Stimulated activated CD8-positive, alpha-beta memory T cell treated with anti-CD3 and anti-CD28 coated beads, Interleukin-4, amount 100 ng/mL, for 24 hours (primary cell): ENCODE measurements at regions not wholly inside any gene's neighbourhood (a gene's known extent, or its start where the extent isn't known, plus 50 kb on each side); places are given as distances from the start of the nearest gene placed in this dataset.

Experiments used
- DNase-seq: peaks from one replicate; pipeline ENCODE4 v3.0.0-alpha.2; 2020; ENCODE audit warnings: low read depth

- no peak for DNase-seq
Observed at GRCh38 chr18:77448046-77448445, 198.4 kb downstream of the GALR1 start.

GRCh38 chr18:77455004-77455403 lies 205.4 kb downstream of the GALR1 start:
- no peak for DNase-seq

GRCh38 chr18:77457681-77458080 lies 208.0 kb downstream of the GALR1 start:
- no peak for DNase-seq

DNA sequence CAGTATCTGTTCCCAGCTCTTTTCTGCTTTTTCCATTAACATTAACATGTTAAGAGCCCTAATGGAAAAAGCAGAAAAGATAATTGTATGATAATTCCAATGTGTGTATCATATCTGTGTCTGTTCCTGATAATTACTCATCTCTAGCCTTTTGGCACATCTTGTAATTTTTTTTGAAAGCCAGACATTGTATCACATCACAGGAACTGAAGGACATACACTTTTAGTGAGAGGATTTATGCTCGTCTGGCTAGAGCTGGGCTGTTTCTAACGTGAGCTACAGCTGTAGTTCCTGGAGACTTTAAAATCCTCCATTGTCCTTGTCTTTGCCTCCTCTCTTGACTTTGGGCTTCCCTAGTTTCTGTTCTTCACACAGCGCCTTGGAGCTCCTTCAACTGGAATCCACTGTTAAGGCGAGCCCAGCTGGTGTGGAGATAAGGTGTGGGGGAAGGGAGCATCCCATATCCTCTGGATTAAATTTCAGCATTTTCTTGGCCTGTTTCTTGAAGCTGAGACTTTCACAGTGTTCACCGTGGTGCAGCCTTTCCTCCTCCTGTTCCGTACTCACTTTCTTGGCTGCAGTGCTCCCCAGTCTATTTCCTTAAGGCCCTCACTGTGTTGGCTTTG lies 211.5 kb downstream of the GALR1 start:
- DNase-seq = no peak

GRCh38 chr18:77464917-77465316 lies 215.3 kb downstream of the GALR1 start:
- DNase-seq = no peak

GRCh38 chr18:77466890-77467289 lies 217.2 kb downstream of the GALR1 start:
- no peak for DNase-seq

GRCh38 chr18:77469131-77469530 lies 219.5 kb downstream of the GALR1 start:
- DNase-seq = no peak

DNA sequence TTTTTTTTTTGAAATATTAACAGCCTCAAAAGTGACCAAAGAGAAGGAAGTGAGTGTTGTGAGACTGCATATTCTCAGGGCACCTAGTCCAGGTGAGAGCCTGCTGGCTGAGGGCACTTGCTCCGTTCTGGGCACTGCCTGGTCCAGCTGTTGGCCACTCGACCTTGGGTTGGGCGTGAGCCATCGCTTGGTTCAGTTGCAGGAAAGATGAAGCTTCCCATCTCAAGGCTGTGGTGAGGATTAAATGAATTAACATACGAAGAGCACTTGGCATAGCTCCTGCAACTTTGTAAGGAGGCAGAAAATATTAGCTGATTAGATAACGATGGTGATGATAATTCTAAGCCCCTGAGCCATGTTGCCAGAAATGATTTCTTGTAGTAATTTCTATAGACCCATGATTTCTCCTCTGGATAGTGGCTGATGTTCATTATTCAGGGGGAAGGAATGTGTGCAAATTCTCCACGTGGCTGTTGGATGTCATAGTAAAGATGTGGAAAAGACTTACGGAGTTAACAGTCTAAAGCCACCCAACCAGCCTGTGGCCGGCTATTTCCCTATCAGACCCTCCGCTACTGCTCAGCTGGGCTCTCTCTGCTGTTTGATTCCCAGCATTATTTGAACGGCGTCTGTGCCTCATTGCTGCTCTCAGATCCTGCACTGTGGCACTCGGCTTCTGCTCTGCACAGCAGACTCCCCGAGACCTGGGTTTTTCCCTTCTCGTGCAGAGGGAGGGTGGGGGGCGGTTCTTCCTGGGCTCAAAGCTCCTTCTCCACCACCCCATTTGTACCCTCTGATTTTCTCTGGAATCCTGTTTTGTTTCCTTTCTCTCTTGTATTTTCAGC lies 221.1 kb downstream of the GALR1 start:
- DNase-seq = no peak

- DNase-seq = no peak
Observed at GRCh38 chr18:77472509-77472908, 222.9 kb downstream of the GALR1 start.

DNA sequence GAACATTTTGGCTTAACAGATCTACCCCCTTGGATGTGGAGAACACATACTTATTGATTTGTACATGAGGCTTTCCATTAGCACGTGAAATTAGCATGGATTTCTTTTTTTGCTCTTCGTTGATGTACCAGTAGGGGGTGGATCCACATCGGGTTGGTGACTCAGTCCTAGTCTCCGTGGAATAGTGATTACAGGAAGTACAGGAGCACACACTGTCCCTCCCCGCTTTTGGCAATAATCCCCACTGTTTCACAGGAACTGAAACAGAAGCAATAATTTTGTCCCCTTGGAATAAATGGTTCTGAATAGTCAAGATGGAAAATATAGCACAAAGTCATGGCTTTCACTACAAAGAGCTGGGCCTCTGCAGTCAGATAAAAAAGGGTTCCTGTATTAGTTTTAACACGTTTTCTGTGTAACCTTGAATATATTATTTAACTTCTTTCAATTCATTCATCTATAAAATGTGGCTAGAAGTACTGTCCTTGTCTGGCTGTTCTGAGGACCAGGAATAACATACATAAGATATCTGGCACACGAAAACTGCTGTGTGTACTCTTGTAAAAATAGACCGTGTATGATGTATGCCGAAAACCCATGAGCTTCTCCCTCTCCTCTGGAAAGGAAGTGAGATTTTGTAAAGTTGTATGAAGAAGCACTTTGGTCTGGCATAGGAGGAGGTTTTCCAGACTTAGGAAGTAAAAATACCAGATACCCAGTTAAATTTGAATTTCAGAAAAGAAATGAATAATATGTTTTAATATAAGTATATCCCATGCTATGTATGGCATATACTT lies 229.2 kb downstream of the GALR1 start:
- DNase-seq = no peak

GRCh38 chr18:77481541-77481940 lies 231.9 kb downstream of the GALR1 start:
- DNase-seq = no peak

GRCh38 chr18:77482190-77483085 lies 232.8 kb downstream of the GALR1 start:
- no peak for DNase-seq

DNA sequence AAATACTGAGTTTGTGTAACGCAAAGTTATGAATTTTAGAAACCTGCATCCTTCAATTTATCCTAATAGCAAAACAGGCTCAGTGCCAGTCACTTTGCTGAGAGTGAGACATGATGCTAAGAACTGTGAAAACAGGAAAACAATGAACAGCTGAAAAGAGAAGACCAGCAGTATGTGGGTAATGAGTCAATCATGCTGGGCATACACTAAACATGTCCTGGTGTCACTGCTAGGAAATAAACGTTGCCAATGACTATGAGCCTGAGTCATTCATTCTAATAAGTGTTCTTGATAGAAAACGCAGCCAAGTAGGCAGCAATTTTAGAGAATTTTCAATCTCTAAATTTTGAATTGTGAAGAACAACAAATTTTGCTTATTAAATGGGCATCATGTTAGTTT lies 237.3 kb downstream of the GALR1 start:
- no peak for DNase-seq

DNA sequence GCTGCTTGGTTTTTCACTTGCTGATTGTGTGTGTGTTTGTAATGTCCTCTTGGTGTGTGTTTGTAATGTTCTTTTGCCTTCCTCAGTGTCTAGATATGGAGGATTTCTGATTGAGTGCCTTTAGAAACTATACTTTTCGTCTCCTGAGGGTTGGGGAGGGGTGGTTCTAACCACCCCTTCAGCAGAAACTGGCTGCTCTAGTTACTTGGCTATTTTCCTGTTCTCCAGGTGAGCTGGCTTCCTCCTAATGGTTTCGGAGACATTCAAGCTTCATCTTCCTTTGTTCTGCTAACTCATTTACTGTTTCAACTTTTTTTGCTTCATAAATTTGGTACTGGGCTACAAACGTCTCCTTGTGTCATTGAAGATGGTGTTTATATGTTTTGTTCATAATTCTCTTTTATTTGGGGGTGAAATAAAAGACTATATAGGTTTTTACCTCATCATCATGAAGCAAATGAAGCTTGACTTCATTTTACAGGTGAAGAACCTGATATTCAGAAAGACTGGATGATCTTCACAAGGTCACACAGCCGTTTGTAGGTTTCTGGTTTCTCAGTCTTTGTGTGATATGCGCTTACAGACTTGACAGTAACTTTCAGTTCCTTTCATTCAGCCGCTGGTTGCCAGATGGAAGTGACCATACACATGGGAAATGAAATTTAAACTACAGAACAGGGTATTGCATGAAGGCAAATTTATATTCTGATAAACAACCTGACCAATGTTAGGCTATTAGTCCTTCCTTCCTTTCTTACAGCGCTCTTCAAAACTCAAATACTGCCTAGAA lies 238.5 kb downstream of the GALR1 start:
- no peak for DNase-seq

- no peak for DNase-seq
Observed at GRCh38 chr18:77495079-77495478, 245.4 kb downstream of the GALR1 start.

DNA sequence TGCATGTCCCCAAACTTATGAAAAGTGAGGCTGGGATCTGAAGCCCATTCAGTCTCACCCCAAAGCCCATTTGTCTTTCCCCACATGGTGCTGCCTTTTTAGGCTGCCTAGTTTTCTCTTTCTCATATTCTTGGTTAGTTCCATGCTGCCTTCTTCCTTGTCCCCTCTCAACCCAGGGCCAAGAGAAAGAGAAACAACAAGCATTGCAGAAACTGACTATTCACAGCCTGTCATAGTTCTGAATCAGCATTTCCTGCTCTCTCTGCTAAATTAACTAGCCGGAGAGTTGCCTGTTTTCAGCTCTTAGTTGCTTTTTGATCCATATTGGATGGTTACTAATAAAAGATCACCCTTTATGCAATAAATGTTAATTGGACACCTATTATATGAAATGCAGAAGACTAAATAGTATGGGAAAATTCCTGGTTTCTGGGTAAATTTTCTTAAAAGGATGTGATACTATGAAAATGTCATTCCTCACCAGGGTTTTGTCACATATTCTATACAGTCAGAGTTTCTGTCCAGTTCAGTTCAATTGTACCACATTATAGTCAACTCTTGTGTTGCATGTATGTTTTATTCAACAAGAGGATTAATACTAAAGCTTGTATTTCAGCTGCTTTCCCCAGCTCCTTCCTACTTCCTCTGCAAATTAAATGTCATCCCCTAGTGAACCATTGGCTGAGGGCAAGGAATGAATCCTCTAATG lies 246.5 kb downstream of the GALR1 start:
- DNase-seq = no peak

DNA sequence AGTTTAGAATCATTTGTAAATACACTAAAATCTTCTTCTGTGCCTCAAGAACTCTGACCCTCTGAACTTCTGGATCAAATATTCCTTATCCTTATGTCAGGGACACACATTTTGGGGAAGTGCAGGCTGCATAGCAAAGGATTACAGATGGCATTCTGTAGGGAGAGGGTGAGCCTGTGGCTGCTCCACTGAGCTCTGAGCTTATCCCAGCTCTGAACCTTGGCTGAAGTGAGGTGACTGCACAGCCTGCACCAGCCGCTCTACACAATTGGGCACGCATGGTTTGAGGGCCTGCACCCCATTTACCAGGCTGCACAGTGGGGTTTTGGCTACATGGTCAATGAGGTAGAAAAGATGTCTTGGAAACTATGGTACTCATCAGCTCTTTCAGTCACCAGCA lies 251.6 kb downstream of the GALR1 start:
- no peak for DNase-seq

GRCh38 chr18:77505499-77505898 lies 255.9 kb downstream of the GALR1 start:
- no peak for DNase-seq

GRCh38 chr18:77512152-77512551 lies 262.5 kb downstream of the GALR1 start:
- DNase-seq = no peak

DNA sequence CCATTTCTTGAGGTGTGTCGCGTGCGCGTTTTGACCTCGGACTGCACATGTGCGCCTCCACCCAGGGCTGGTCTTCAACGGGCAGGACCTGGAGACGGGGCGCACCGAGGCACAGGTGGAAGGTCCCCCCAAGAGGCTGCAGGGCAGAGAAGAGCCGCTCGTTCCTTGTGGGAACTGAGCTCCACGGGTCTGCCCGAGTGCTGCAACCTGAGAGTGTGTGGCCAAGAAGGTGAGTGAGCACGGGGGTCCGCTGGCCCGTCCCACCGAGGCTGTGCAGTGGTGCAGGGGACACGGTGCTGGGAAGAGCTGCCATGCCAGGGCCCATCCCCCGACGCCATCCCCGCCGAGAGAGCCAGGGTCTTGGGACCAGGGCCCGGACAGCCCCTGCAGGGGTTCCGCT lies 268.3 kb downstream of the GALR1 start:
- DNase-seq = no peak
